H1 (cell line): ENCODE measurements at regions not wholly inside any gene's neighbourhood (a gene's known extent, or its start where the extent isn't known, plus 50 kb on each side); places are given as distances from the start of the nearest gene placed in this dataset.
"Not testable (repeated sequence)": the region's sequence is repeated elsewhere in the genome, so short reads cannot be mapped to it uniquely, and the experiment has no call there.

Experiments
- CTCF ChIA-PET: fragments of 300-600 bp; sonication (Branson Sonifier 250); formaldehyde crosslinking; loops from one replicate; lab custom pipeline; 2021; ENCODE audit not compliant: partially characterized antibody; lab: Charles Lee
- POLR2A ChIA-PET: fragments of 300-600 bp; sonication (Branson Sonifier 250); formaldehyde crosslinking; loops from one replicate; lab custom pipeline; 2021; ENCODE audit warnings: inconsistent platforms; ENCODE audit not compliant: partially characterized antibody; lab: Charles Lee
- DNase-seq, 2 experiments: peaks; one replicate each; pipeline versions ENCODE4 v3.0.0 to v3.0.0-alpha.2; 2010 to 2022; ENCODE audit warnings: low spot score in 2 of 2, low read depth in 1 of 2, mixed read lengths in 1 of 2
- FAIRE-seq: peaks from 2 replicates; lab custom pipeline; 2011; peaks lifted over from hg19 to GRCh38; lab: Jason Lieb, UNC
- H2AFZ ChIP-seq: 2 replicates; pipeline ENCODE4 v1.8.1; 2012; ENCODE audit warnings: low read length, inconsistent platforms
- H2AK5ac ChIP-seq: 2 replicates; pipeline ENCODE4 v1.6.1; 2013; ENCODE audit warnings: low read depth, low read length
- H2BK120ac ChIP-seq: replicated peaks from 2 replicates; pipeline ENCODE3; 2013; ENCODE audit warnings: low read depth, low read length, inconsistent platforms
- H2BK12ac ChIP-seq: 2 replicates; pipeline ENCODE4 v1.6.1; 2013; ENCODE audit warnings: low read depth, low read length
- H2BK15ac ChIP-seq: 2 replicates; pipeline ENCODE4 v1.6.1; 2013; ENCODE audit warnings: low read length
- H2BK20ac ChIP-seq: 2 replicates; pipeline ENCODE4 v1.6.1; 2013; ENCODE audit warnings: low read length
- H2BK5ac ChIP-seq: 2 replicates; pipeline ENCODE4 v1.6.1; 2013; ENCODE audit warnings: low read depth, low read length
- H3K14ac ChIP-seq: 2 replicates; pipeline ENCODE4 v1.6.1; 2013; ENCODE audit warnings: inconsistent platforms; ENCODE audit not compliant: insufficient read length
- H3K18ac ChIP-seq: 2 replicates; pipeline ENCODE4 v1.6.1; 2013; ENCODE audit warnings: low read length; ENCODE audit errors: extremely low read depth
- H3K23ac ChIP-seq: 2 replicates; pipeline ENCODE4 v1.6.1; 2013; ENCODE audit warnings: inconsistent platforms; ENCODE audit not compliant: insufficient read length
- H3K23me2 ChIP-seq: 2 replicates; pipeline ENCODE4 v1.6.1; 2013; ENCODE audit warnings: low read depth, low read length
- H3K27ac ChIP-seq: 2 replicates; pipeline ENCODE4 v1.6.1; 2011; ENCODE audit warnings: low read depth, low read length, inconsistent platforms
- H3K27me3 ChIP-seq, 4 experiments: replicated peaks in 1 of 4; 1 replicate in 1 of 4; 2 replicates in 3 of 4; pipeline versions ENCODE4 v1.6.1 to v1.8.1; 2011 to 2013; ENCODE audit warnings: low read length in 3 of 4, mild to moderate bottlenecking in 3 of 4, inconsistent platforms in 2 of 4, mixed read lengths in 2 of 4, moderate library complexity in 1 of 4; ENCODE audit not compliant: control insufficient read depth in 3 of 4, insufficient read depth in 3 of 4; ENCODE audit errors: extremely low read depth in 1 of 4
- H3K36me3 ChIP-seq, 4 experiments: 2 replicates each; pipeline versions ENCODE4 v1.6.1 to v1.8.1; 2011 to 2013; ENCODE audit warnings: mild to moderate bottlenecking in 4 of 4, low read length in 3 of 4, moderate library complexity in 2 of 4, control low read depth in 1 of 4, inconsistent platforms in 1 of 4; ENCODE audit not compliant: insufficient read depth in 4 of 4, control insufficient read depth in 2 of 4
- H3K4ac ChIP-seq: replicated peaks from 2 replicates; pipeline ENCODE3; 2013; ENCODE audit warnings: low read length, low read depth, mixed read lengths, inconsistent platforms; ENCODE audit not compliant: insufficient read length
- H3K4me1 ChIP-seq, 4 experiments: replicated peaks in 1 of 4; 1 replicate in 1 of 4; 2 replicates in 3 of 4; pipeline versions ENCODE4 v1.6.1 to v1.8.1; 2011 to 2013; ENCODE audit warnings: low read length in 3 of 4, inconsistent platforms in 2 of 4, mixed read lengths in 1 of 4; ENCODE audit not compliant: insufficient read depth in 4 of 4, control insufficient read depth in 3 of 4
- H3K4me2 ChIP-seq, 2 experiments: 2 replicates each; pipeline versions ENCODE4 v1.6.1 to v1.8.1; 2011 to 2013; ENCODE audit warnings: low read depth in 2 of 2, low read length in 2 of 2, control low read depth in 1 of 2, inconsistent platforms in 1 of 2, mild to moderate bottlenecking in 1 of 2; ENCODE audit not compliant: insufficient read depth in 1 of 2
- H3K4me3 ChIP-seq, 4 experiments: fragments of 200-600, 300-600 bp in 1 of 4; sonication (generic), shearing (Covaris generic), sonication (Bioruptor Twin) in 1 of 4; 2 replicates each; pipeline versions ENCODE4 v1.5.1 to v1.8.1; 2011 to 2016; ENCODE audit warnings: low read length in 4 of 4, low read depth in 3 of 4, control low read depth in 2 of 4, inconsistent platforms in 2 of 4, mild to moderate bottlenecking in 2 of 4, mixed read lengths in 1 of 4, moderate library complexity in 1 of 4; ENCODE audit not compliant: insufficient read depth in 2 of 4; ENCODE audit errors: extremely low read depth in 1 of 4
- H3K56ac ChIP-seq: replicated peaks from 2 replicates; pipeline ENCODE3; 2013; ENCODE audit warnings: low read depth, mild to moderate bottlenecking, mixed read lengths, low read length, inconsistent platforms; ENCODE audit not compliant: insufficient read length
- H3K79me1 ChIP-seq: 2 replicates; pipeline ENCODE4 v1.6.1; 2013; ENCODE audit warnings: low read depth, low read length, control low read depth
- H3K79me2 ChIP-seq, 2 experiments: 2 replicates each; pipeline versions ENCODE4 v1.6.1 to v1.8.1; 2012 to 2013; ENCODE audit warnings: low read length in 2 of 2, mild to moderate bottlenecking in 2 of 2, inconsistent platforms in 1 of 2; ENCODE audit not compliant: insufficient read depth in 2 of 2, control insufficient read depth in 1 of 2
- H3K9ac ChIP-seq, 4 experiments: replicated peaks in 1 of 4; 1 replicate in 1 of 4; 2 replicates in 3 of 4; pipeline versions ENCODE4 v1.6.1 to v1.8.1; 2011 to 2013; ENCODE audit warnings: low read depth in 3 of 4, low read length in 3 of 4, control low read depth in 2 of 4, mild to moderate bottlenecking in 2 of 4, moderate library complexity in 2 of 4, inconsistent platforms in 1 of 4; ENCODE audit errors: extremely low read depth in 1 of 4
- H3K9me3 ChIP-seq, 2 experiments: 2 replicates each; pipeline versions ENCODE4 v1.6.1 to v1.8.1; 2012 to 2013; ENCODE audit warnings: mild to moderate bottlenecking in 2 of 2, moderate library complexity in 2 of 2, control low read depth in 1 of 2, inconsistent platforms in 1 of 2, low read depth in 1 of 2, low read length in 1 of 2, mixed read lengths in 1 of 2; ENCODE audit not compliant: insufficient read depth in 2 of 2
- H4K20me1 ChIP-seq, 2 experiments: replicated peaks in 1 of 2; 2 replicates each; pipeline versions ENCODE3 to v1.8.1; 2011 to 2013; ENCODE audit warnings: inconsistent platforms in 2 of 2, low read length in 2 of 2, mild to moderate bottlenecking in 1 of 2; ENCODE audit not compliant: insufficient read depth in 2 of 2, control insufficient read depth in 1 of 2
- H4K5ac ChIP-seq: 2 replicates; pipeline ENCODE4 v1.6.1; 2013; ENCODE audit warnings: low read length, low read depth, mixed read lengths, inconsistent platforms; ENCODE audit not compliant: insufficient read length
- H4K8ac ChIP-seq: 2 replicates; pipeline ENCODE4 v1.8.0; 2013; ENCODE audit warnings: mild to moderate bottlenecking, moderate library complexity, low read length, inconsistent platforms; ENCODE audit not compliant: insufficient read depth; ENCODE audit errors: extremely low read depth
- H4K91ac ChIP-seq: replicated peaks from 2 replicates; pipeline ENCODE3; 2013; ENCODE audit warnings: low read length, mixed read lengths, inconsistent platforms; ENCODE audit not compliant: insufficient read length
- WGBS, 2 experiments: shearing (Covaris generic) in 1 of 2; methylation state at CpG; one replicate each; pipeline versions ENCODE4 v1.1.6 to v1.1.7; 2013 to 2015; ENCODE audit warnings: low lambda C conversion rate in 2 of 2, mixed read lengths in 2 of 2, inconsistent platforms in 1 of 2, low coverage in 1 of 2, missing lambda C conversion rate in 1 of 2; ENCODE audit not compliant: insufficient replicate concordance in 2 of 2, insufficient coverage in 1 of 2, insufficient read length in 1 of 2; ENCODE audit errors: extremely low coverage in 1 of 2, missing lambda C conversion rate in 1 of 2; 5-methylcytosine and 5-hydroxymethylcytosine counted together

- H2BK5ac ChIP-seq, H3K79me2 ChIP-seq, H3K27ac ChIP-seq, H2AK5ac ChIP-seq, FAIRE-seq, H2BK120ac ChIP-seq, H4K8ac ChIP-seq, H4K20me1 ChIP-seq, H4K91ac ChIP-seq, H2BK12ac ChIP-seq, H3K4me3 ChIP-seq, H3K23me2 ChIP-seq, H3K9me3 ChIP-seq, H3K9ac ChIP-seq, H3K27me3 ChIP-seq, POLR2A ChIA-PET, H2BK20ac ChIP-seq, H3K36me3 ChIP-seq, H2AFZ ChIP-seq, H3K23ac ChIP-seq, H3K18ac ChIP-seq, H3K4ac ChIP-seq, H3K4me1 ChIP-seq, H3K4me2 ChIP-seq, H3K14ac ChIP-seq, H3K79me1 ChIP-seq, H4K5ac ChIP-seq, H2BK15ac ChIP-seq, H3K56ac ChIP-seq: not testable (repeated sequence)
- WGBS, 2 experiments, result 83% methylated on average over 4 of the region's 6 CpGs; no CpG with 5 or more reads in 1 of the 2 experiments
- CTCF ChIA-PET, result interaction anchor here (0.7 to 16.4 kb wide), 3 partner anchors 20 to 350 kb away, joined by 3 to 163 read pairs (median 6); no protein-coding TSS in a partner anchor
- DNase-seq, result peak in 1 of 2 experiments; percentile 30
Observed at GRCh38 chr1:29681416-29681815, 445.1 kb downstream of the PTPRU start.
